ENCODE measurements at regions not wholly inside any gene's neighbourhood (a gene's known extent, or its start where the extent isn't known, plus 50 kb on each side); places are given as distances from the start of the nearest gene placed in this dataset.
A peak's percentile ranks its signal among the peaks of the same experiment; 100 is the strongest.
"Not testable (repeated sequence)": the region's sequence is repeated elsewhere in the genome, so short reads cannot be mapped to it uniquely, and the experiment has no call there.

DNA sequence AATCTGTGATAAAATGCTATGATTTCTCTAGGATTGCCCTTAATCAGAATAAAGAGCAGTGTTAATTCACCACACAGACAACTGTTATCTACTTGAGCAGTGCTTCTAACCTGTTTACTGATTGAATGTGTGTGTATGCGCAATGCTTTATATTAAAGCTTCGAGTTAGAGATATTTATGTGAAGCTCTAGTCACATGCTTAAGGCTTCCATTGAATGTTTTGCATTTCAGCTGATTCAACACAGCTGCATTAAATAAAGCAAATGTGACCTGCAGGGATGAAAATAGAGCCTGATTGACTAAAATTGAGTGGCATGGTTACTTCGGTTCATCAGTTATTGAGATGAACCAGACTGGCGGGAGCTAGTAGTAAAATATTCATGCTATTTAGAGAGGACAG is 395.3 kb downstream of the JRKL start:
- Histone ChIP-seq H3K4me2 (ENCODE audit: low read length) (no peak overlapping the region), H3K27me3 (ENCODE audit: control insufficient read depth, insufficient read depth, low read length) (no peaks in the 10 kb centered on the region), H3K36me3 (ENCODE audit: insufficient read depth, low read length) (no peaks in the 10 kb centered on the region), H3K9me3 (replicated peaks; ENCODE audit: low read length) (no peaks in the 10 kb centered on the region), H3K9ac (ENCODE audit: low read depth, low read length) (no peak overlapping the region), H3K4me1 (ENCODE audit: control insufficient read depth, insufficient read depth, low read length) (no peaks in the 10 kb centered on the region), H3K4me3 (ENCODE audit: low read length) (no peak overlapping the region)

DNA sequence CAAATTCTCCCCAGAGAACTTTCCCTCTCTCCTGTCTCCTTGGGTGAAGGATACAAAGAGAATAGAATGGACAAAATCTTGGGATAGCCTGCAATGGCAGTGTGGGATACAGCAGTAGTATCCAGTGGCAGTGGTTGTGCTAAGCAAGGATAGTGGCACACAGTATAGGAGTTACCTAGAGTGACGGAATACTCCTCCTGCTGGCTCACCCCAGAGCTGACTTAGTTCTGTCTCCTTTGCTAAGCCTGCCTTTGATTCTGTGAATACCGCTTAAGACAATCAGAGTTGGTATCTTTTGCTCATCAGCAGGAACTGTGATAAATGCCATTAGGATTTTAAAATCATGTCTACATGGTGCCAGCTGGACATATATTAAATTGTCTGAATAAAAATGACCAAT is 404.3 kb downstream of the JRKL start:
- no peaks in the 10 kb centered on the region for H3K27me3 ChIP-seq (ENCODE audit: control insufficient read depth, insufficient read depth, low read length)

DNA sequence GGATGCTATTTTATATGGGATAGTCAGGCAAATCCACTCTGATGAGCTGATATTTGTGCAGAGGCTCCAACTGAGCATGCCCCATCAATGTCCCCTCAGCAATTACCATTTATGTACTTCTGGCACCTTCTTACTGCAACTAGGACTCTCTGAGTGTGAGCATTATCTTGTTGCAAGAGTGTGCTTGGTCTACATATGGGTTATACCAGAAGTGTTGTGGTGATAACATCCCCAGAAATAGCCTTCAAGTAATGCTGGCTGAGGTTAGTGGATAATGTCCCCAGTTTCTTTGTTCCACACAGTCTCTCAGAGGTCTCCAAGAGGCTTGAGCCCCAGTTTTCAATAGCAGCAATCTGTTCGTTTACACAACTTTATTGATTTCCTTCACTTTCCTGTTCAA is 408.6 kb downstream of the JRKL start:
- no peak overlapping the region for H3K4me3 ChIP-seq (ENCODE audit: low read length)
- H3K27me3 ChIP-seq (ENCODE audit: control insufficient read depth, insufficient read depth, low read length), result no peaks in the 10 kb centered on the region
- H3K4me1 ChIP-seq (ENCODE audit: control insufficient read depth, insufficient read depth, low read length), result no peaks in the 10 kb centered on the region
- H3K4me2 ChIP-seq (ENCODE audit: low read length), result no peak overlapping the region
- H3K36me3 ChIP-seq (ENCODE audit: insufficient read depth, low read length), result no peaks in the 10 kb centered on the region
- no peak overlapping the region for H3K9ac ChIP-seq (ENCODE audit: low read depth, low read length)
- no peaks in the 10 kb centered on the region for H3K9me3 ChIP-seq (replicated peaks; ENCODE audit: low read length)

More for the DNA sequence above, 404.3 kb downstream of the JRKL start:
- no peak overlapping the region for H3K4me3 ChIP-seq (ENCODE audit: low read length)
- no peak overlapping the region for H3K9ac ChIP-seq (ENCODE audit: low read depth, low read length)
- H3K4me2 ChIP-seq (ENCODE audit: low read length), result no peak overlapping the region
- no peaks in the 10 kb centered on the region for H3K9me3 ChIP-seq (replicated peaks; ENCODE audit: low read length)
- no peaks in the 10 kb centered on the region for H3K4me1 ChIP-seq (ENCODE audit: control insufficient read depth, insufficient read depth, low read length)
- H3K36me3 ChIP-seq (ENCODE audit: insufficient read depth, low read length), result no peaks in the 10 kb centered on the region

DNA sequence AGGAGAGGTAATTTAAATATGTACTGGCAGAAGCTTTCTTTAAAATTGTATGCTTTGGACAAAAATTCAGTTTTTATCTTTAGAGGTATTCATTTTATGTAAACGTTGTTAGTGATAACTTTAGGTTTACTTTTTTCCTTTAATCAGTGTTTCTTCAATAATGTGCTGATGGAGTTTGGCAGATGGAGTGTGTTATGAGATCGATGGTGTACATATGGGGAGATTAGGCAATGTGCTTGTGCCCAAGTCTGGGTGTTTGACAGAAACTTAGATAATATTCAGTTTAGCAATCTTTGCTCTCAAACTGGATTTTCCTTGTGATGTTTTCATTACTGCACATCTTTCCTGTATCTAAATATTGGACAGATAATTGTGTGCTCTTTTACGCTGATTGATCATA is 425.4 kb downstream of the JRKL start:
- Histone ChIP-seq H3K4me1 (ENCODE audit: control insufficient read depth, insufficient read depth, low read length) (peaks cover 14% of the 10 kb centered on the region), H3K9ac (ENCODE audit: low read depth, low read length) (no peak overlapping the region), H3K4me2 (ENCODE audit: low read length) (no peak overlapping the region), H3K27me3 (ENCODE audit: control insufficient read depth, insufficient read depth, low read length) (no peaks in the 10 kb centered on the region), H3K36me3 (ENCODE audit: insufficient read depth, low read length) (no peaks in the 10 kb centered on the region), H3K9me3 (replicated peaks; ENCODE audit: low read length) (no peaks in the 10 kb centered on the region), H3K4me3 (ENCODE audit: low read length) (no peak overlapping the region)

DNA sequence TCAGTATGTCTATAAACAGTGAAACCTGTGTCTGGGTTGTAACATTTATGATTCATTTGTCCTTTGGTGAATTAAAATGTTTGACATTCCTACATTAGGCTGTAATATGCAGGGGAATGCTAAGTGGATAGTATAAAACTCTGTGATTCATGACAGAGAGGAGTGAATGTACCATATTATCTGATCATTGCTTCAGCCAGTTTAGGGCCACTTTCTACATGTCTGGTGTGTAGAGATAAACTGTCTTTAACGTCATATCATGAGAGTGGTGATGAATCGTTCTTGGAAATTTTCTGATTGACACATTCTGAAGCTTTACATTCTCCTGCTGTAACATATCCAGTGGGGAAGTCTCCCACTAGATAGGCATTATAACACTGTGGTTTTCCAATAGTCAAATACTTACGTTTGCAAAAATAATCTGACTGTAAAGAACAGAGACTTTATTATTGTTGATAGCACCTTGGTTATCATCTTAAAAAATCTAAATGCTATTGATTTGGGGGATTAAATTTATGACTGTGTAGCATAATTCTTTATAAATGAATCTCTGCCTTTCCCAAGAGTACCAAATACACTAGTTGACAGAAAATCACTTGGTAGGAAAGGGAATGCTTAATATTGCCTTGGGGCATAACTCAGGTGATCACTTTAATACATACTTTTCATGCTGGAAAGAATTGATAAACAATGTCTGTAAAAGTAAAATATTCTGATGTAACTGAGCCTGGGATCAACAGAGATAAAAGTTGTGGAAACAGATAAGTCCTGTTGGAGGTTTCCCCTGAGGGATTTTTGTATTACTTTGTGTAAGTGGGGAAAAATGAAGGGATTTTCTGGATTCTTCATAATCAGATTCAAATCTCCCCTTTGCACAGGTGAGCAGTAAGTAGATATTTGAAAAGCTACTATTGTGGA is 427.9 kb downstream of the JRKL start:
- H3K36me3 ChIP-seq (ENCODE audit: insufficient read depth, low read length), result no peaks in the 10 kb centered on the region
- H3K4me1 ChIP-seq (ENCODE audit: control insufficient read depth, insufficient read depth, low read length), result peaks cover 14% of the 10 kb centered on the region
- no peak overlapping the region for H3K4me3 ChIP-seq (ENCODE audit: low read length)
- H3K27me3 ChIP-seq (ENCODE audit: control insufficient read depth, insufficient read depth, low read length), result no peaks in the 10 kb centered on the region
- peak overlapping the region; percentile 5 for H3K4me2 ChIP-seq (ENCODE audit: low read length)
- H3K9me3 ChIP-seq (replicated peaks; ENCODE audit: low read length), result no peaks in the 10 kb centered on the region
- H3K9ac ChIP-seq (ENCODE audit: low read depth, low read length), result no peak overlapping the region

DNA sequence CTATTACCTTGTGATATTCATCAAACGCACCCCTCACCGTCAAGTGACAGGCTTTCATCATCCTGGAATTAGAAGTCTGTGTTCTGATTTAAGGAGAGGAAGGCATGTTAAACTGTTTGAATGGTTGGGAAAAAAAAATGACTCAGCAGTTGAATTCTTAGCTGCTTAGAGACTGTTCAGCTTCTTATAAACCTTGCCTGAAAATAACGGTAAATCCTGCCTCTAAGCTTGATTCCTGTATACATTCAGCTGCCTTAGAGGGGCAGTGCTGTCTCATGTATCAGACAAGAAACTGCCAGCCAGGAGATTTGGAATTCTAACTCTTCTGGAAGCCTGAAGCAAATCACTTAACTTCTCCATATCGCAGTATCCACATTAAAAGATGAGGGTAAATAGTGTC is 437.4 kb downstream of the JRKL start:
- Histone ChIP-seq H3K27me3 (ENCODE audit: control insufficient read depth, insufficient read depth, low read length) (no peaks in the 10 kb centered on the region), H3K9ac (ENCODE audit: low read depth, low read length) (no peak overlapping the region), H3K4me3 (ENCODE audit: low read length) (no peak overlapping the region), H3K9me3 (replicated peaks; ENCODE audit: low read length) (no peaks in the 10 kb centered on the region), H3K4me2 (ENCODE audit: low read length) (no peak overlapping the region), H3K36me3 (ENCODE audit: insufficient read depth, low read length) (no peaks in the 10 kb centered on the region), H3K4me1 (ENCODE audit: control insufficient read depth, insufficient read depth, low read length) (no peaks in the 10 kb centered on the region)

DNA sequence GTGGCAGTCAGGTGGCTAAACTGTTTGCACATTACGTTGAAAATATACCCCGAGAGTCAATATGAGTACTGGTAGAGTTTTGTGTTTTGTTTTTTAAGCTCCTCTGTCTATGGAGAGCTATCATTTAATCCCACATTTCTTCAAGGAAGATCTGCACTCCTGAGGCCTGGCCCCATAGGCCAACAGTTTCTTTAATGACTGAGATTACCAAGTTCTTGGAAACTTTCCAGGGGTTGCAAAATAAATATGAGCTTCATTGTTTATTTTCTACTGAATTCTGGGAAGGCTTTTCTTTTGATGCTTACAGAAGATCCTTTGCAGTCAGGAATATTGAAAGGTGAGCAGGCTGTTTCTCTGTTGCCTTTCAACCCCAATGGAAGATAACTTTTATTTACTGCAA is 452.0 kb downstream of the JRKL start:
- no peak overlapping the region for H3K4me2 ChIP-seq (ENCODE audit: low read length)
- no peak overlapping the region for H3K4me3 ChIP-seq (ENCODE audit: low read length)
- no peaks in the 10 kb centered on the region for H3K9me3 ChIP-seq (replicated peaks; ENCODE audit: low read length)
- H3K36me3 ChIP-seq (ENCODE audit: insufficient read depth, low read length), result no peaks in the 10 kb centered on the region
- no peak overlapping the region for H3K9ac ChIP-seq (ENCODE audit: low read depth, low read length)
- H3K4me1 ChIP-seq (ENCODE audit: control insufficient read depth, insufficient read depth, low read length), result no peaks in the 10 kb centered on the region
- no peaks in the 10 kb centered on the region for H3K27me3 ChIP-seq (ENCODE audit: control insufficient read depth, insufficient read depth, low read length)

DNA sequence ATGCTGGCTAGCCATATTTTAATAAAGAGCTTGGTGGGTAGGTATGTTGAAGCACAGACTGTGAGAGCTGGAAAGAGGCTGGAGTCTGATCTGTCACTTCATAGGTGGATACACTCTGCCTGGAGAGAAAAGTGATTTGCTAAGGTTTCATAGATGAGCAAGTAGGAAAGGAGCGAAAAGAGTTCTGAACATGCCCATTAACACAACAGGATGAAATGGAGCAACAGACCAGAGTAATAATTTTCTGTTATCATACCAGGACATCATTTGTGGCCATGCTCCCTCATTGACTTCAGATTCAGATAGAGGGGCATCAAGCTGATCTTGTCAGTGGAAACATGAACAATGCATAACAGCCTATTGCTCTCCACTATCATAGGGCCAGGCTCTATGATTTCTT is 452.9 kb downstream of the JRKL start:
- no peak overlapping the region for H3K4me2 ChIP-seq (ENCODE audit: low read length)
- H3K4me1 ChIP-seq (ENCODE audit: control insufficient read depth, insufficient read depth, low read length), result no peaks in the 10 kb centered on the region
- H3K4me3 ChIP-seq (ENCODE audit: low read length), result no peak overlapping the region
- no peaks in the 10 kb centered on the region for H3K27me3 ChIP-seq (ENCODE audit: control insufficient read depth, insufficient read depth, low read length)
- no peak overlapping the region for H3K9ac ChIP-seq (ENCODE audit: low read depth, low read length)
- H3K36me3 ChIP-seq (ENCODE audit: insufficient read depth, low read length), result no peaks in the 10 kb centered on the region
- no peaks in the 10 kb centered on the region for H3K9me3 ChIP-seq (replicated peaks; ENCODE audit: low read length)

DNA sequence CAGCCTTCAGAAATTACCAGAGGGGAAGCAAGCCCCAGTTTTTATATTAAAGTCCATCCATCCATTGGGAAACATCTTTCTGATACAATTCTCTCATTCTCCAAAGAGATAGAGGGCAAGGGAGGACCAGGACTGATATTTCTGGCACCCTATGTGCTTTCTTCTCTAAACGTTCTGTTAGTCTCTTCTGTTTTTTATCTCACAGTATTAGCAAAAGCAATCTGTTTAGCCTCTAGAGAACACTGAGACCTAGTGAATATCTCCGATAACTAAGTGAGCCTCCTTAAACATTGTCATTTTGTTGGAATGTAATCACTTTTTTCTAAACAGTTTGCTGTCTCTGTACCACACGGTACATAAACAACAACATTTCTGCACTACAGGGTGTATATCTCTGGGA is 464.6 kb downstream of the JRKL start:
- Histone ChIP-seq H3K4me1 (ENCODE audit: control insufficient read depth, insufficient read depth, low read length) (peaks cover under 1% of the 10 kb centered on the region), H3K27me3 (ENCODE audit: control insufficient read depth, insufficient read depth, low read length) (no peaks in the 10 kb centered on the region), H3K4me3 (ENCODE audit: low read length) (no peak overlapping the region), H3K4me2 (ENCODE audit: low read length) (no peak overlapping the region), H3K9ac (ENCODE audit: low read depth, low read length) (no peak overlapping the region), H3K36me3 (ENCODE audit: insufficient read depth, low read length) (no peaks in the 10 kb centered on the region), H3K9me3 (replicated peaks; ENCODE audit: low read length) (no peaks in the 10 kb centered on the region)

DNA sequence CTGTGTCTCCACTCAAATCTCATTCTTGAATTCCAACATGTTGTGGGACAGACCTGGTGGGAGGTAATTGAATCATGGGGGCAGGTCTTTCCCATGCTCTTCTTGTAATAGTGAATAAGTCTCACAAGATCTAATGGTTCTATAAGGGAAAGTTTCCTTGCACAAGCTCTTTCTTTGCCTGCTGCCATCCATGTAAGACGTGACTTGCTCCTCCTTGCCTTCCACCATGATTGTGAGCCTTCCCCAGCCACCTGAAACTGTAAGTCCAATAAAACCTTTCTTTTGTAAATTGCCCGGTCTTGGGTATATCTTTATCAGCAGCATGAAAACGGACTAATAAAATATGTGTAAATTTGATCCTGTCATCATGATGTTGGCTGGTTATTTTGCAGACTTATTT is 471.9 kb downstream of the JRKL start:
- peaks cover 11% of the 10 kb centered on the region for H3K4me1 ChIP-seq (ENCODE audit: control insufficient read depth, insufficient read depth, low read length)
- H3K9ac ChIP-seq (ENCODE audit: low read depth, low read length); H3K4me2 ChIP-seq (ENCODE audit: low read length); H3K36me3 ChIP-seq (ENCODE audit: insufficient read depth, low read length); H3K9me3 ChIP-seq (replicated peaks; ENCODE audit: low read length); H3K4me3 ChIP-seq (ENCODE audit: low read length); H3K27me3 ChIP-seq (ENCODE audit: control insufficient read depth, insufficient read depth, low read length): not testable (repeated sequence)

DNA sequence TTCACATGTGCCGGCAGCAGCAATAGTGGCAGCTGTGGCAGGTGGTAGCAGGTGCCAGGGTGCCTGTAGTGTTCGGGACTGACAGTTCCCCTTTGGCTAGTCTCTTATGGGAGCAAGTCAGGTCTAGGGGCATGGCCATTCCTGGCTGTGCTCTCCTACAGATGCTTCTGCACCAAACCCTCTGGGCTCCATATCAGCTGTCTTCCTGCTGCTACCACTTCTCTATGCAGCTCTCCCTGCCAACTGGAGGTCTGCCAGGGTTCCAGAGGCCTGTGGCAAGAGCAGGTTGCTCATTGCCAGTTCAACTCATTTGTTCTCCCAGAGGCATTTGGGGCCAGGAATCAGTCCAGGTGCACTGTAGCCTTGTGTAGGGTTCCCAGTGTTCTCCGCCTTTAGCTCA is 473.7 kb downstream of the JRKL start:
- Histone ChIP-seq H3K27me3 (ENCODE audit: control insufficient read depth, insufficient read depth, low read length) (no peaks in the 10 kb centered on the region), H3K4me3 (ENCODE audit: low read length) (no peak overlapping the region), H3K36me3 (ENCODE audit: insufficient read depth, low read length) (no peaks in the 10 kb centered on the region), H3K9ac (ENCODE audit: low read depth, low read length) (no peak overlapping the region), H3K4me1 (ENCODE audit: control insufficient read depth, insufficient read depth, low read length) (peaks cover 15% of the 10 kb centered on the region), H3K4me2 (ENCODE audit: low read length) (no peak overlapping the region), H3K9me3 (replicated peaks; ENCODE audit: low read length) (no peaks in the 10 kb centered on the region)

DNA sequence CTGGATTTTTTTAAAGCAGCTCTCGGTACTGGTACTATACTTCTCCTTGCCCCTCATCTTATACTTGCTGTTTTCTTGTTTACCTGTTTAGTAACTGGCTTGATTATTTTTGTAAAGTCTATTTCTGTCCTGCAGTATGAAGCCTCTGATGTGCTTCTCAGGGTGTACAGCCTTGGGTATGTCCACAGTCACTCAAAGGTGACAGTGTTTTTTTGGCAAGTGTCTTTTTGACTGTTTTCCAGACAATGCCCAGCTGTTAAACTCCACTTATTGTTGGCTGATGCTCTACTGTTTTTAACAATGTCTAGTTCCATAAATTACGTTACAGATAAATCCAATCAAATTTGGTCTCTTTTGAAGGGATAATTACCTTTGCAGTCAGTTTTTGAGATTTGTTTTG is 475.2 kb downstream of the JRKL start:
- no peaks in the 10 kb centered on the region for H3K36me3 ChIP-seq (ENCODE audit: insufficient read depth, low read length)
- H3K4me3 ChIP-seq (ENCODE audit: low read length), result no peak overlapping the region
- H3K9ac ChIP-seq (ENCODE audit: low read depth, low read length), result no peak overlapping the region
- H3K27me3 ChIP-seq (ENCODE audit: control insufficient read depth, insufficient read depth, low read length), result no peaks in the 10 kb centered on the region
- no peaks in the 10 kb centered on the region for H3K9me3 ChIP-seq (replicated peaks; ENCODE audit: low read length)
- H3K4me1 ChIP-seq (ENCODE audit: control insufficient read depth, insufficient read depth, low read length), result peaks cover 21% of the 10 kb centered on the region
- H3K4me2 ChIP-seq (ENCODE audit: low read length), result no peak overlapping the region

Measured in skeletal muscle satellite cell (primary cell).